Muscle layer of duodenum (tissue), 2 donors: ENCODE measurements at regions not wholly inside any gene's neighbourhood (a gene's known extent, or its start where the extent isn't known, plus 50 kb on each side); places are given as distances from the start of the nearest gene placed in this dataset.
"Not testable (repeated sequence)": the region's sequence is repeated elsewhere in the genome, so short reads cannot be mapped to it uniquely, and the experiment has no call there.

Source experiments
- H3K27ac ChIP-seq: one replicate; pipeline ENCODE4 v1.7.0; 2013; ENCODE audit warnings: mild to moderate bottlenecking, low read length
- H3K27me3 ChIP-seq: one replicate; pipeline ENCODE4 v1.7.0; 2013; ENCODE audit warnings: low read depth, mild to moderate bottlenecking, control low read depth, low read length
- H3K36me3 ChIP-seq, 2 donors: one replicate each; pipeline ENCODE4 v1.7.0; 2013; ENCODE audit warnings: low read length in 2 of 2, control low read depth in 1 of 2, mild to moderate bottlenecking in 1 of 2; ENCODE audit not compliant: insufficient read depth in 2 of 2, control insufficient read depth in 1 of 2
- H3K4me1 ChIP-seq, 2 donors: one replicate each; pipeline ENCODE4 v1.7.0; 2013; ENCODE audit warnings: low read length in 2 of 2, mild to moderate bottlenecking in 2 of 2, control low read depth in 1 of 2, moderate library complexity in 1 of 2; ENCODE audit not compliant: insufficient read depth in 2 of 2, control insufficient read depth in 1 of 2
- H3K4me3 ChIP-seq, 2 donors: one replicate each; pipeline ENCODE4 v1.7.0; 2013; ENCODE audit warnings: low read length in 2 of 2, low read depth in 1 of 2, mild to moderate bottlenecking in 1 of 2
- H3K9me3 ChIP-seq, 2 donors: one replicate each; pipeline ENCODE4 v1.7.0; 2013; ENCODE audit warnings: low read length in 2 of 2, control low read depth in 1 of 2, mild to moderate bottlenecking in 1 of 2; ENCODE audit not compliant: control insufficient read depth in 1 of 2
- donor health status: healthy.

GRCh38 chr11:116333001-116333535 lies 439.7 kb downstream of the BUD13 start:
- H3K27ac ChIP-seq: no peak overlapping the region
- no peaks in the 10 kb centered on the region for H3K36me3 ChIP-seq
- H3K9me3 ChIP-seq: peaks cover 0 to 5% of the 10 kb centered on the region in 2 donors
- H3K4me1 ChIP-seq: no peaks in the 10 kb centered on the region
- H3K4me3 ChIP-seq: no peak overlapping the region
- H3K27me3 ChIP-seq: no peaks in the 10 kb centered on the region

GRCh38 chr11:116332391-116332790 lies 440.4 kb downstream of the BUD13 start:
- Histone ChIP-seq H3K4me1 (no peaks in the 10 kb centered on the region), H3K9me3 (peaks cover 0 to 5% of the 10 kb centered on the region in 2 donors), H3K27ac (no peak overlapping the region), H3K36me3 (no peaks in the 10 kb centered on the region), H3K27me3 (no peaks in the 10 kb centered on the region), H3K4me3 (no peak overlapping the region)

GRCh38 chr11:116331381-116331780 lies 441.4 kb downstream of the BUD13 start:
- Histone ChIP-seq H3K27me3 (no peaks in the 10 kb centered on the region), H3K4me3 (no peak overlapping the region), H3K4me1 (no peaks in the 10 kb centered on the region)

GRCh38 chr11:116330439-116331185 lies 442.2 kb downstream of the BUD13 start:
- Histone ChIP-seq H3K36me3 (no peaks in the 10 kb centered on the region), H3K4me1 (no peaks in the 10 kb centered on the region), H3K27me3 (no peaks in the 10 kb centered on the region), H3K9me3 (no peaks in the 10 kb centered on the region), H3K27ac (no peak overlapping the region), H3K4me3 (no peak overlapping the region)

More at GRCh38 chr11:116331381-116331780, 441.4 kb downstream of the BUD13 start:
- Histone ChIP-seq H3K27ac (no peak overlapping the region), H3K36me3 (no peaks in the 10 kb centered on the region), H3K9me3 (no peaks in the 10 kb centered on the region)

- H3K27me3 ChIP-seq: no peaks in the 10 kb centered on the region
Measured at GRCh38 chr11:116329354-116330090, 443.3 kb downstream of the BUD13 start.

GRCh38 chr11:116328851-116329250 lies 443.9 kb downstream of the BUD13 start:
- H3K36me3 ChIP-seq: no peaks in the 10 kb centered on the region
- no peaks in the 10 kb centered on the region for H3K27me3 ChIP-seq
- no peak overlapping the region for H3K27ac ChIP-seq
- no peaks in the 10 kb centered on the region for H3K4me1 ChIP-seq
- H3K9me3 ChIP-seq: no peaks in the 10 kb centered on the region
- H3K4me3 ChIP-seq: no peak overlapping the region

More at GRCh38 chr11:116329354-116330090, 443.3 kb downstream of the BUD13 start:
- no peaks in the 10 kb centered on the region for H3K9me3 ChIP-seq
- H3K4me1 ChIP-seq: no peaks in the 10 kb centered on the region
- no peaks in the 10 kb centered on the region for H3K36me3 ChIP-seq
- H3K4me3 ChIP-seq: no peak overlapping the region
- H3K27ac ChIP-seq: no peak overlapping the region

GRCh38 chr11:116328391-116328790 lies 444.4 kb downstream of the BUD13 start:
- H3K27me3 ChIP-seq: no peaks in the 10 kb centered on the region
- no peak overlapping the region for H3K4me3 ChIP-seq
- H3K4me1 ChIP-seq: no peaks in the 10 kb centered on the region

GRCh38 chr11:116326146-116326545 lies 446.6 kb downstream of the BUD13 start:
- Histone ChIP-seq H3K27me3 (no peaks in the 10 kb centered on the region), H3K36me3 (no peaks in the 10 kb centered on the region), H3K4me1 (no peaks in the 10 kb centered on the region), H3K27ac (no peak overlapping the region), H3K4me3 (no peak overlapping the region), H3K9me3 (no peaks in the 10 kb centered on the region)

More at GRCh38 chr11:116328391-116328790, 444.4 kb downstream of the BUD13 start:
- Histone ChIP-seq H3K36me3 (no peaks in the 10 kb centered on the region), H3K27ac (no peak overlapping the region), H3K9me3 (no peaks in the 10 kb centered on the region)

GRCh38 chr11:116325247-116325646 lies 447.5 kb downstream of the BUD13 start:
- Histone ChIP-seq H3K36me3 (no peaks in the 10 kb centered on the region), H3K4me3 (no peak overlapping the region), H3K9me3 (no peaks in the 10 kb centered on the region), H3K27ac (no peak overlapping the region), H3K4me1 (no peaks in the 10 kb centered on the region), H3K27me3 (no peaks in the 10 kb centered on the region)

GRCh38 chr11:116324077-116324476 lies 448.7 kb downstream of the BUD13 start:
- not testable (repeated sequence) for H3K4me1 ChIP-seq, H3K4me3 ChIP-seq, H3K9me3 ChIP-seq, H3K27me3 ChIP-seq, H3K27ac ChIP-seq, H3K36me3 ChIP-seq

- Histone ChIP-seq H3K36me3 (no peaks in the 10 kb centered on the region), H3K4me1 (peaks cover 0 to 15% of the 10 kb centered on the region in 2 donors), H3K27ac (no peak overlapping the region), H3K4me3 (no peak overlapping the region), H3K27me3 (no peaks in the 10 kb centered on the region), H3K9me3 (no peaks in the 10 kb centered on the region)
Measured at GRCh38 chr11:116317212-116317611, 455.6 kb downstream of the BUD13 start.
